Osteoblast (primary cell): ENCODE measurements at regions not wholly inside any gene's neighbourhood (a gene's known extent, or its start where the extent isn't known, plus 50 kb on each side); places are given as distances from the start of the nearest gene placed in this dataset.

Experiments used
- DNase-seq: peaks from one replicate; pipeline ENCODE4 v3.0.0; 2011; ENCODE audit warnings: low spot score, mixed read lengths; ENCODE audit not compliant: insufficient read length; ENCODE audit errors: missing footprints
- H2AFZ ChIP-seq: 2 replicates; pipeline ENCODE4 v1.6.0; 2011; ENCODE audit warnings: mild to moderate bottlenecking, low read length
- H3K27ac ChIP-seq: 2 replicates; pipeline ENCODE4 v1.5.1; 2011; ENCODE audit warnings: mild to moderate bottlenecking, low read depth, low read length, moderate library complexity
- H3K27me3 ChIP-seq: 2 replicates; pipeline ENCODE4 v1.6.0; 2012; ENCODE audit warnings: mild to moderate bottlenecking, control low read depth, inconsistent platforms, low read length, moderate library complexity; ENCODE audit not compliant: insufficient read depth
- H3K36me3 ChIP-seq: 2 replicates; pipeline ENCODE4 v1.5.1; 2011; ENCODE audit warnings: mild to moderate bottlenecking, low read length, control low read depth, moderate library complexity; ENCODE audit not compliant: insufficient read depth
- H3K4me1 ChIP-seq: 2 replicates; pipeline ENCODE4 v1.5.1; 2011; ENCODE audit warnings: mild to moderate bottlenecking, low read length, control low read depth, moderate library complexity; ENCODE audit not compliant: insufficient read depth
- H3K4me2 ChIP-seq: 2 replicates; pipeline ENCODE4 v1.6.0; 2011; ENCODE audit warnings: mild to moderate bottlenecking, low read length; ENCODE audit not compliant: insufficient read depth
- H3K4me3 ChIP-seq: fragments of 200-600 bp; sonication (generic); 3 replicates; pipeline ENCODE4 v1.5.1; 2012; ENCODE audit warnings: mild to moderate bottlenecking, low read length, inconsistent platforms; ENCODE audit not compliant: insufficient read depth
- H3K79me2 ChIP-seq: 2 replicates; pipeline ENCODE4 v1.6.0; 2012; ENCODE audit warnings: mild to moderate bottlenecking, low read length, control low read depth, inconsistent platforms; ENCODE audit not compliant: insufficient read depth
- H3K9me3 ChIP-seq: 2 replicates; pipeline ENCODE4 v1.5.1; 2011; ENCODE audit warnings: low read depth, low read length, control low read depth
- H4K20me1 ChIP-seq: 2 replicates; pipeline ENCODE4 v1.6.0; 2012; ENCODE audit warnings: mild to moderate bottlenecking, low read length, control low read depth; ENCODE audit not compliant: insufficient read depth
- CTCF ChIP-seq: IDR thresholded peaks from 2 replicates; pipeline ENCODE4 v1.5.1; 2011; ENCODE audit warnings: mild to moderate bottlenecking, low read depth, low read length, moderate library complexity; ENCODE audit errors: extremely low read depth

- H4K20me1 ChIP-seq = no peaks in the 10 kb centered on the region
- no peak for DNase-seq
- no peak overlapping the region for H3K4me2 ChIP-seq
- peaks cover 7% of the 10 kb centered on the region for H3K9me3 ChIP-seq
- no peaks in the 10 kb centered on the region for H3K27me3 ChIP-seq
- no peak for TF ChIP-seq CTCF
- no peak overlapping the region for H3K4me3 ChIP-seq
- no peak overlapping the region for H3K27ac ChIP-seq
- no peak overlapping the region for H2AFZ ChIP-seq
- no peaks in the 10 kb centered on the region for H3K4me1 ChIP-seq
- no peaks in the 10 kb centered on the region for H3K79me2 ChIP-seq
- H3K36me3 ChIP-seq = peaks cover 40% of the 10 kb centered on the region
These were observed 101.5 kb downstream of the ZFP64 start for GRCh38 chr20:52090035-52090434.

- Histone ChIP-seq H2AFZ (no peak overlapping the region), H3K9me3 (peaks cover 7% of the 10 kb centered on the region), H4K20me1 (no peaks in the 10 kb centered on the region), H3K27ac (no peak overlapping the region), H3K4me2 (no peak overlapping the region), H3K4me3 (no peak overlapping the region), H3K4me1 (no peaks in the 10 kb centered on the region), H3K79me2 (no peaks in the 10 kb centered on the region), H3K27me3 (no peaks in the 10 kb centered on the region), H3K36me3 (peaks cover 30% of the 10 kb centered on the region)
- TF ChIP-seq CTCF = no peak
- peak; percentile 87 for DNase-seq
These were observed 104.1 kb downstream of the ZFP64 start for GRCh38 chr20:52087471-52087870.

GRCh38 chr20:52086878-52087277 lies 104.7 kb downstream of the ZFP64 start:
- no peaks in the 10 kb centered on the region for H3K79me2 ChIP-seq
- TF ChIP-seq CTCF = no peak

GRCh38 chr20:52084727-52085126 lies 106.9 kb downstream of the ZFP64 start:
- no peak for DNase-seq
- H3K4me2 ChIP-seq = no peak overlapping the region
- no peak overlapping the region for H2AFZ ChIP-seq
- H3K79me2 ChIP-seq = no peaks in the 10 kb centered on the region
- H3K27me3 ChIP-seq = no peaks in the 10 kb centered on the region
- no peaks in the 10 kb centered on the region for H3K4me1 ChIP-seq
- H3K36me3 ChIP-seq = peaks cover 30% of the 10 kb centered on the region
- no peak overlapping the region for H3K27ac ChIP-seq
- H3K4me3 ChIP-seq = no peak overlapping the region
- peaks cover 7% of the 10 kb centered on the region for H3K9me3 ChIP-seq
- H4K20me1 ChIP-seq = no peaks in the 10 kb centered on the region
- TF ChIP-seq CTCF = no peak

More at GRCh38 chr20:52086878-52087277, 104.7 kb downstream of the ZFP64 start:
- Histone ChIP-seq H3K4me3 (no peak overlapping the region), H3K4me2 (no peak overlapping the region), H3K4me1 (no peaks in the 10 kb centered on the region), H3K36me3 (peaks cover 30% of the 10 kb centered on the region), H3K9me3 (peaks cover 7% of the 10 kb centered on the region), H2AFZ (no peak overlapping the region), H3K27me3 (no peaks in the 10 kb centered on the region), H3K27ac (no peak overlapping the region), H4K20me1 (no peaks in the 10 kb centered on the region)
- DNase-seq = no peak
